ENCODE measurements at regions not wholly inside any gene's neighbourhood (a gene's known extent, or its start where the extent isn't known, plus 50 kb on each side); places are given as distances from the start of the nearest gene placed in this dataset.

GRCh38 chr15:61680260-61681037, 379.8 kb downstream of the VPS13C start:
- dilution Hi-C loops (cut with HindIII; ENCODE audit: low sequenced_read_pairs, unreplicated experiment) (no loop called here), intact Hi-C loops (cut with micrococcal nuclease) (no loop called here), in situ Hi-C loops (cut with MboI; ENCODE audit: low sequenced_read_pairs) (no loop called here)
- Histone ChIP-seq H4K20me1 (ENCODE audit: insufficient read depth, low read length) (no peaks in the 10 kb centered on the region), H3K4me1 (ENCODE audit: control insufficient read depth, insufficient read depth, low read length) (no peaks in the 10 kb centered on the region), H2BK120ac (ENCODE audit: low read depth, low read length) (no peak overlapping the region), H3K4me3 (ENCODE audit: insufficient read depth, low read depth, low read length) (no peak overlapping the region), H3K27me3 (ENCODE audit: control insufficient read depth, insufficient read depth, low read length) (no peaks in the 10 kb centered on the region), H3K9me3 (ENCODE audit: control insufficient read depth, insufficient read depth, low read length) (no peaks in the 10 kb centered on the region), H3K9ac (ENCODE audit: low read depth, low read length) (no peak overlapping the region), H2BK20ac (ENCODE audit: low read depth, low read length) (no peak overlapping the region), H3K9me1 (ENCODE audit: insufficient read depth, low read length) (no peaks in the 10 kb centered on the region), H2AK5ac (ENCODE audit: low read depth, low read length) (no peak overlapping the region), H3K4ac (ENCODE audit: low read depth, low read length) (no peak overlapping the region), H3K18ac (ENCODE audit: low read depth, low read length) (no peak overlapping the region), H2BK15ac (ENCODE audit: low read depth, low read length) (no peak overlapping the region), H2AK9ac (replicated peaks; ENCODE audit: low read depth, low read length, poor library complexity) (no peak overlapping the region), H3K56ac (ENCODE audit: extremely low read depth, insufficient read depth, low read length) (no peak overlapping the region), H3K27ac (ENCODE audit: insufficient read depth, low read length) (no peak overlapping the region), H4K5ac (ENCODE audit: low read depth, low read length) (no peak overlapping the region), H3K14ac (replicated peaks; ENCODE audit: low read depth, low read length) (no peak overlapping the region), H3K79me1 (ENCODE audit: low read depth in 1 of 2, low read length in 2 of 2) (no peaks in the 10 kb centered on the region), H2AFZ (replicated peaks; ENCODE audit: low read length, poor library complexity) (no peak overlapping the region), H3K23ac (ENCODE audit: low read depth, low read length) (no peak overlapping the region), H3K36me3 (ENCODE audit: control insufficient read depth, insufficient read depth, low read length) (no peaks in the 10 kb centered on the region), H2BK5ac (ENCODE audit: low read depth, low read length, poor library complexity, severe bottlenecking) (no peak overlapping the region), H4K91ac (ENCODE audit: insufficient read depth, low read depth, low read length) (no peak overlapping the region), H3K4me2 (ENCODE audit: low read depth, low read length) (no peak overlapping the region), H4K8ac (ENCODE audit: low read depth in 2 of 2, low read length in 2 of 2) (no peak overlapping the region)
- no peak for DNase-seq
- POLR2A ChIA-PET (ENCODE audit: unreplicated experiment) = no interaction called here
- TF ChIP-seq CHD1 (IDR thresholded peaks at IDR 0.05; ENCODE audit: low read depth, low read length) (no peak), CTCF (conservative IDR thresholded peaks at IDR 0.05; ENCODE audit: low read depth, low read length) (no peak), RAD21 (IDR thresholded peaks at IDR 0.05; ENCODE audit: low read length) (no peak), SMC3 (IDR thresholded peaks at IDR 0.05; ENCODE audit: low read depth, low read length) (no peak), MXI1 (IDR thresholded peaks at IDR 0.05; ENCODE audit: borderline replicate concordance, low read depth, low read length) (no peak), BHLHE40 (IDR thresholded peaks at IDR 0.05; ENCODE audit: low read depth, low read length) (no peak), FOS (IDR thresholded peaks at IDR 0.05; ENCODE audit: low read depth, low read length) (no peak), ELK1 (IDR thresholded peaks at IDR 0.05; ENCODE audit: borderline replicate concordance, low read depth, low read length) (no peak), MAFK (IDR thresholded peaks at IDR 0.05; ENCODE audit: low read depth, low read length) (no peak)
- no TSS peak for BruUV-seq (replicated peaks)
- CTCF ChIA-PET = no interaction called here
- WGBS, 2 experiments (ENCODE audit: extremely low coverage in 2 of 2, insufficient read length in 1 of 2) = no CpG with 5 or more reads among the region's 4 CpGs
- ATAC-seq (ENCODE audit: low read depth) = no peak
